GM18499 (cell line): ENCODE measurements at regions not wholly inside any gene's neighbourhood (a gene's known extent, or its start where the extent isn't known, plus 50 kb on each side); places are given as distances from the start of the nearest gene placed in this dataset.

Source experiments
- ATAC-seq: cut with Tn5 transposase; IDR thresholded peaks from one replicate; pipeline ENCODE4 v1.9.1; 2021; ENCODE audit warnings: moderate number of reproducible peaks; ENCODE audit not compliant: insufficient read depth, unreplicated experiment

DNA sequence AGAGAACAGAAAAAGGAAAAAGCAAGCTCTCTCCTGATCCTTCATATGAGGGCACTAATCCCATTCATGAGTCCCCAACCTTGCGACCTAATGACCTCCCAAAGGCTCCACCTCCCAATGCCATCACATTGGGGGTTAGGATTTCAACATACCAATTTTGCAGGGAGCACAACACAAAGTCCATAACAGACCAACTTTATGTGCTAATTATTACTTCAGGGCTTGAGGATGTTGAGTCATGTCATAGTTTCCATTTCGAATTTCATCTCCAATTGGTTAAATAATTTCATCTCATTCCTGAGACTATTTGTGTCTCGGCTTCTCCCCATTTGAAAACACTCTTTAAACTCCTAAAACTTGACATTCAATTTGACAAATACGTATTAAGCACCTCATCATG, 69.9 kb upstream of the KLF7 start:
- no peak for ATAC-seq

DNA sequence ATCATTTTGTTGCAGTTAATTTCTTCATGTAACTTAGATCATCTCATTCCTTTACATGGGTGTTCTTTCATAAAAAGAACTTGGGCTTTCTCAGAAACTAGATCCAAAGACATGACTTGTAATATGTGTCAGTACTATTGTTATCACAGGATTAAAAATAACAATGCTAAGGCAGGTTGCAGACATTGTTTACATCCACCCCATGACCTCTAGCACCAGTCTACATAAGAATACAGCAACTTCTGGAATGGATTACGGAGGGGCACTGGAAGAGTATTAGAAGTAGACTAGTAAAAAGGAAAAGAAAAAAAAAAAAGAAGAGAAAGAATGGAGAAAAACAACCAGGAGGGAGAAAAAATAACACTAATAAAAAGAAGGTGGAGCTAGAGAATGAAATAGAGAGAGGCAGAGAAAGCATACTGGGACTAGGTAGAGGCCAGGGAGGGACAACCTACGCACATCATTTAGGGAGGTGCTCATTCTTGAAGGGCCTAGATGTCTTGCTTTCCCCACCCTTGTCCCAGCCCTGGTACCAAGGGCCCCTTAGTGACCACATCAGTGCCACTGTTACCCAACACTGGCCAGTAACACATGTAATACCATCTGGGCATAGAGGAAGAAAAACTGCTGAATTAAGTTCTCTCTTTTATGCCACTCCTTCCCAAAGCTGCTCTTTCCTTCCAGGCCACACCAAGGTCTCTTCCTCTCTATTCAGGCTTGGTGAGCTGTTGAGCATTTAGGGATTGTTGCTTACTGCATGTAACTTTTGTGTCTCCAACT, 70.6 kb upstream of the KLF7 start:
- no peak for ATAC-seq

DNA sequence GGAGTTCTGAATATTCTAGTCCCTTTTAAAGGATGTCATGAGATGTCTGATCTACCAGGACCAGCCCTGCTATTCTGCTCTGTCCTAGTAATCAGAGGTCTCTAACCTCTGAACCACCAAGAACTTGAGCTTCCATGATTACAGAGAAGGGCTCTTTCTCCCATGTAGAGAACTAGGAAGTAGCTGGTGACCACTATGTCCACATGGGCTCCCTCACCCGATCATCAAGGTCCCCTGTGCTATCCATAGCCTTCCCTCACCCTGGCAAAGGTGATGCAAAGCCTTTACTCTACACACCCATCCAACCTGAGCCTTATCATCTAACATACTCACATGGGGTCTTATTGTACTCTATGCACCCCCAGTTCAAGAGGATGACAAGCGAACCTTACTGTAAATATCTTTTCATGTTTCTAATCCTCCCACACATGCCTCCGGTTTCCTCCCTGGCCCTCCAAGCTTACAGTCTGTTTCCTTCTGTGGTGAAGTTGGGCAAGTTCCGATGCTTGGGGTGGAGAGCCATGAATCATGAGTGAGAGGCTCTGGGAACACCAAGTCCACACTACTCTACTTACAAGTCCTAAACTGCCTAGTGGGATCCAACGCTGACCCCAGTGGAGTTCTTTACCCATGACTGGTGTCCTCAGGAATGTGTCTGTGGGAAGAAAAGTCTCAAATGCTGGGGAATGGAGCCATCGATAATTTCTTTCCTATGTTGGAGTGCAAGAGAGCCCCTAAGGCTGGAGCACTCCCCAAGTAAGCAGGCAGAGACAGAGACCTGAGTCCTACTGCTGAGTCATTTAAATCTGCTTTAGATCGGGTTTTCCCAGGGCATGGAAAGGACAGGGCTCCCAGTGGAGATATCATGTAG, 73.3 kb upstream of the KLF7 start:
- no peak for ATAC-seq

DNA sequence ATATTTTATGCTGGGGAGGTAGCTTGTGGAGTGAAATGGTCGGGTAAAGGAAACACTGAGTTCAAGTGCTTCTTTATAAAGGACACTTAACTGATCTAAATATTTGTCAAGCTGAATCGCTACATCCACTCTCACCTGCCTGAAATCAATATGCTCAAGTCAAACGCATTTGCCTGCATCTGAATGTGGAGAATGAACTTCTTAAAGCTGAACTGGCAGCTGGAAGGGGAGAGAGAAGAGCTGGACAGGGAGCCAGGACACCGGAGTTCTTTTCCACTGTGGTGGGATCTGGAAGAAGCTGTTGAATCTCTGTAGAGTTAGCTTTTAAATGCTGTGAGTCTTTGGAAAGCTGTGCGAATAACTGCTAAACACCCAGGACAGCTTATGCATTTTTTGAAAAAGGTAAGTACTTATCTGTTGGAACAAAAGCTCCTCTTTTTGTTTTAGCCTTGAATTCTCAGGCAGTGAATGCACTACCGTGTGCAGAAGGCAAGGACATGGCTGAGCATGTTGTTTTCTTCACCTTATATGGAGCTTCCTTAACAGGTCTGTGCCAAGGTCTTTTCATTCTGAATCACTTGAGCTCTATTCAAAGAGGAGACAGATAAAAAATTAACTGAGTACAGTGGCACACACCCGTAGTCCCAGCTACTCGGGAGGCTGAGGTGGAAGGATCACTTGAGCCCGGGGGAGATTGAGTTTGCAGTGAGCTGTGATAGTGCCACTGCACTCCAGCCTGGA, 74.2 kb upstream of the KLF7 start:
- ATAC-seq: no peak

DNA sequence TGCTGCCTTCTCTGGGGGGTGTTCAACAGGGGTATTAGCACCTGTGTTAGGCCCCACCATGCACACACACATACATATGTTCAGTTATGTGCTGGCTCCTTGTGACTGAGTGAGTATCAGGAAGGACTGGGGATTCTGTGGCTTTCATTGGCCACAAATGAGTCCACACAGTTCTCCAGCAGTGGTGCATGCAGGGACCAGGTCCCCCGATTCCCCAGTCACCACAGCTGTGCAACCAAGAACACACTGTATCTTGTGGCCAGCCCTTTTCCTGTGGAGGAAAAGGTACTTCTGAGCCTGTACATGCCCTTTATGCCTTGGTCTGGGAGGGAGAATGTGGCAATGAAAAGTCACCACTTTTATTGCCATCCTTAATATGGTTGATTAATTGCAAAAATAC, 74.9 kb upstream of the KLF7 start:
- ATAC-seq: no peak

DNA sequence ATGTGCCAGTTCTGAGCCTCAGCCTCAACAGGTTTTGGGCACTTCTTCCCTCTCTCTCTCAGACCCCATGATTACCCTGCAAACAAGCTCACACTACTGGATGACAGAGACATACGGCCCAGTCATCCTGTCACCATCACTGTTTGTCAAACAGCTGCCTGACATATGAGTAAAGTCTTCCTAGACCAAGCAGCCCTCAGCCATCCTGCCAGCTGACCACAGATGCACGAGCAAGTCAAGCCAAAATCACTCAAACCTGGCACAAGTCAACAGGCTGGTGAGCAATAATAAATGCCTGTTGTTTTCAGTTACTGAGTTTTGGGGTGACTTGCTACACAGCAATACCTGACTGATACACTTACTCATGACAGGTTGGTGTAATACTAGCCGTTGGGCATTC, 75.5 kb upstream of the KLF7 start:
- no peak for ATAC-seq

DNA sequence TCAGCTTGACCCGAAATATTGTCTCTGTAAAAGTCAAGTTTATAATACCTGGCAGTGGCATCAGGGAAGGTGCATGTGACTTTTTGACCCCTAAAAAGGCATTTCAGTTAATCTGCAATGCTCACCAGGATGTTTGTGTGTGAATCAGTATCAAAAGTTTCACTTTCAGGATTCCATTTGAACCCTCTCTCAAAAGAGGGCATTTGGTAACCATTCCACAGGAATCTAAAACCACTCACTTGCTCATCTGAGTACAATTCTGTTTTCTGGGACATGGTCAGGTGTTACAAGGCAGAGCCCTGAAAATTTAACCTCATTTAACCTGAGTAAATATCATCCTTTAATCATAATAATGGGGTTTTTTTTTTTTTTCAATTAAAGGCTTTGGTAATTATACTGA, 77.9 kb upstream of the KLF7 start:
- no peak for ATAC-seq

DNA sequence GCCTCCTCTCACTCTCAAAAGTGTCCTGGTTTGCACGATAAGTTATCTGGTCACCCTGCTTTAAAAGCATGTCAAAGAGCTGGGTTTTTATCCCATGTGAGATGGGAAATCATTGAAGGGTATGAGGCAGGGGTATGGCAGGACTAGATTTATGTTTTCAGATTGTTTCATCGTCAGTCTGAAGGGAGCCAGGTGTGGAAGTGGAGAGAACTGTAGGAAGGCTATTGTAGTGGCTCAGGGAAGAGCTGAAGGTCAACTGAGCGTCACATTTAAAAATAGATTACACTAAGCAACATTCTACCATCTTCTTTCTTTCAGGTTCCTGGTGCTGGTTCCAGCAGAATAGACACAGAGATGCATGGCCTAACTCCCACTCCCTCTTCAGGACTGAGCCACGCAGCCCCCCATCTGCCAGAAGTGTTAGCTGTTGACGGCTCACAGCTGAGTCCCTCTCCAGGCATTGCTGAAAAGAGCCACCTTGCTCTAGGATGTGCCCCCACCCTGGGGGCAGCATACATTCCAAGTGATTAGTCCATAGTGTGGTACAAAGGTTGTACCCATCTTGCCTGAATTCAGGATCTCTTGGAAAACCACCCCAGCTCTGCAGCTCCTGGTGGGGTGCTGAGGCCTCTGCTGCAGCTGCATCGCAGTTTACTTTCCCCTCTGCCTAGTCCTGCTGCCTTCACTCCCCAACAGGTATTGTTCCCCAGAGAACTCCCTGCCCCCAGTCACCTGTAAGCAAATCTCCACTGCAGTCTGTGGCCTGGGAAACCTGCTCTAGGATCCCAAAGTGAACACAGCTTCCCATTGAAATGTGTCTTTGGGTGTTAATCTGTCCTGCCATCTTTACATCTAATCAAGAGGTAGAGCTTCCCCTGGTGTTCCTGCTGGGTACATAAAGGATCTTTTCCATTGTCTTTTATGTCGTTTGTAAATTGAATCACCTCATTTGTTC, 79.5 kb upstream of the KLF7 start:
- no peak for ATAC-seq

DNA sequence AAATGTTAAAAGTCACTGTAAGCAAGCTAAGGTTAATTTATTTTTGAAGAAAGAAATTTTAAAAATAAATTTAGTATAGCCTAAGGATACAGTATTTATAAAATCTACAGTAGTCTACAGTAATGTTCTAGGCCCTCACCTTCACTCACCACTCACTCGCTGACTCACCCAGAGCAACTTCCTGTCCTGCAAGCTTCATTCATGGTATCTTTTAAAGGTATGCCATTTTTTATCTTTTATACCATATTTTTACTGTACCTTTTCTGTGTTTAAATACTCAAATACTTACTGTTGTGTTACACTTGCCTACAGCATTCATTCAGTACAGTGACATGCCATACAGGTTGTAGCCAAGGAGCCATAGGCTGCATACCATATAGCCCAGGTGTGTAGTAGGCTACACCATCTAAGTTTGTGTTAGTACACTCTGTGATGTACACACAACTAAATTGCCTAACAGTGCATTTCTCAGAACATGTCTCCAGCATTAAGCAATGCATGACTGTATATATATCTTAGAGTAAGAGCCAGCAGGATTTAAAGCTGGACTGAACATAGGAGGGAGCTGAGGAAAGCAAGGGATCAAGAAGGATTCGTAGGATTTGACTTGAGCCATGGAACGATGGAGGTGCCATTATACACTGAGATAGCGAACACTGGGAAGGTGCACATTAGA, 83.1 kb upstream of the KLF7 start:
- ATAC-seq: no peak

DNA sequence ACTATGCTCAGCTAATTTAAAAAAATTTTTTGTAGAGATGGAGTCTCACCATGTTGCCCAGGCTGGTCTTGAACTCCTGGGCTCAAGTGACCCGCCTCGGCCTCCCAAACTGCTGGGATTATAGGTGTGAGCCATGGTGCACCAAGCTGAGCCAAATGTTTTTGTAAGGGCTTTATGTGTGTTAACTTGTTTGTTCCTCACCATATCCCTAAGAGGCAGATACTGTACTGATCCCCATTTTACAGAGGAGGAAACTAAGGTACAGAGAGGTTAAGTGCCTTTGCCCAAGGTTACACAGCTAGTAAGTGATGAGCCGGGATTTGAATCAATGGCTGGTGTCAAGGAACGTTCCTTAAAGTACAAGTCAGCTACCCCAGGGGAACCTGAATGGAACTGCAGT, 85.3 kb upstream of the KLF7 start:
- no peak for ATAC-seq

DNA sequence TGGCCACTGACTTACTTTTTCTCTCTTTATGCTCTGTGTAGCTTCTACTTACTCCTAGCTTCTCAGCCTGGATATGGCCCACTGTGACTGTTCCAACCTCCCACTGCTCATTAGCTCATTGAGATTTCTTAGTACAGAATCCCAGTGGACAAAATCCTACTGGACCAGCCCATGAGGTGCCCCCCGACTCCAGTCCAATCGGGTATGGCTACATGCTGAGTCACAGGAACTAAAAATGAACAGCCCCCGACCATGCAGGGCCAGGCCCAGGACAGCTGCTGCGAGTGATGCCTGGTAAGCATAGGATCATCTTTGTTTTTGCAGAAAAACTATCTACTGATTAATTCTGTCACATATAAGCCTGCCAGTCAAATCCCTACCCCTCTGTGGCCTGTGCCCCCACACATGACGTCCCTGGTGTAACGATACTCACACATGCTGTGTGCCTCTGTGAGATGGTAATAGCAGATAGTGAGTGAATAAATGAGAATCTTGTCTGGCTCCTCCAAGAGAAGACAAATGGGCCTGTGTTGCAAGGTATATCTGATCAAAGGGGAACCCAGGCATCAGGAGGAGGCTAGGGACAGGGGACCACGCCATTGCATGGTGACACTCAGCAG, 85.9 kb upstream of the KLF7 start:
- ATAC-seq: no peak

DNA sequence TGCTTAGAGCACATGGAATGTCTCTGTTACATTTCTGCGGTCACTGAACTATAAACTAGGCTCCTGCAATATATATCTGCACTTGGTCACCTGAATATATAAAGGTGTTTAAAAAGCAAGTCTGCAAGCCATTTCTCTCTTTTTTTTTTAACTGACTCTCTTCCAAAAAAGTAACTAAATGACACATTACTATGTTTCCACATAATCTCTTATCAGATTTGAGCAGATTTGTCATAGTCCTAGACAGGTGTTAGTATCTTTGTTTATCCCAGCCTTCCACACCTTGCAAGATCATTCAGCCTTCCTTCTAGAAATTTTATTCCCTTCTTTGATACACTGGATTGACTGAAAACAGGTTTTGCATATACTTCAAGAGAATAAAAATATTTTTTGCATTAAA, 86.7 kb upstream of the KLF7 start:
- no peak for ATAC-seq

DNA sequence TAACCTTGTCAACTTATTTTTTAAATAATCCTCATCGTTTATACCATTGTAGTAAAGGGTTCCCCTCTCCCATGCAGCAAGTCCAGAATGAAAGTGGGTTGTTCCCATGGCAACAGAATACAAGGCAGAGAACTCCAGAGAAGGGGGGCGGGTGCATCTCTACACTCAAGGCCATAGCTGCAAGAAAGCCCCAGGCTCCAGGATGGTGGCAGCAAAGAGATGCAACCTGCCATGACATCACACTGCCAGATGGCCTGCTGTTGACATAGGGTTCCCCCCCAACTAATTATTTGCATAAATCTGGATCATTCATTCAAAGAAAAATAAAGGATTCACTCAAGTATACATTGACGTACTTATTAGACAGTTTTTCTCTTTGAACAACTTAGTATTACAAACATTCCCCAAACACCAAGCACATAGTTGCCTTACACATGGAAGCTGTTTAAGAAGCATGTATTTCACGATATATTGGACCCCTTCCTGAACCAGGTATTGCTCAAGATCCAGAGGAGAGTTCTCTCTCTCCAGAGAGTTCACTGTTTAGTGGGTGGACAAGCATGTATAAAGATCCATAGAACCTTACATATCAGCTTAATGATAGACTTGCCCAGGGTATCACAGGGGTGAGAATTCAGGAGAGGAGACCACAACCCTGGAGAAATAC, 87.4 kb upstream of the KLF7 start:
- ATAC-seq: no peak

DNA sequence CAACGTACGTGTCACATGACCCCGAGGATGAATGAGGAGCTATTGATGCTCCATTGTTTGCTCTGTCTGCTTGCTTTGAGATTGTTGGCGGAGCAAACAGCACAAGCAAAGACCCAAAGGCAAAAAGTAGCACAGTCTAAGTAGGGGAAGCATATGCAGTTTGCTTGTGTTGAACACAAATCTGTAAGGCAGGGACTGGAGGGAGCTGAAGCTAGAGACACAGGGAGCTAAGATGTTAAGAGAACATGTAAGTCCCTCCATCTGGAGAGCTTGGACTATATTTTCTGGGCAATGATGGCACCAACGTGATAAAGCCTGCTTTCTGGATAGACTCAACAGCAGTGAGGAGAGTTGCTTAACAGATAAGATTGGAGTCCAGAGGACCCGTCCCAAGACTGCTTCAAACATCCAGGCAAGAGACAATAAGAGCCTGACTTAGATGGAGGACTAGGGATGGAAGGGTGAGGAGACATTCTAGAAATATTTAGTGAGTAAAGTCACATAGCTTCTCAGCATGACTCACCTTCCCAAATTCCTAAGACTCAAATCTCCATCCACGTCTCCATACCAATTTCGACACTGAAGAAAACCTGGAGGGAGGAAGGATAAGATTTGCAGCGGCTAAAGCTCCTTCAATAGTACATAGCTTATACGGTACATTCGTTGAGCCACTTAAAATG, 88.1 kb upstream of the KLF7 start:
- ATAC-seq: no peak

DNA sequence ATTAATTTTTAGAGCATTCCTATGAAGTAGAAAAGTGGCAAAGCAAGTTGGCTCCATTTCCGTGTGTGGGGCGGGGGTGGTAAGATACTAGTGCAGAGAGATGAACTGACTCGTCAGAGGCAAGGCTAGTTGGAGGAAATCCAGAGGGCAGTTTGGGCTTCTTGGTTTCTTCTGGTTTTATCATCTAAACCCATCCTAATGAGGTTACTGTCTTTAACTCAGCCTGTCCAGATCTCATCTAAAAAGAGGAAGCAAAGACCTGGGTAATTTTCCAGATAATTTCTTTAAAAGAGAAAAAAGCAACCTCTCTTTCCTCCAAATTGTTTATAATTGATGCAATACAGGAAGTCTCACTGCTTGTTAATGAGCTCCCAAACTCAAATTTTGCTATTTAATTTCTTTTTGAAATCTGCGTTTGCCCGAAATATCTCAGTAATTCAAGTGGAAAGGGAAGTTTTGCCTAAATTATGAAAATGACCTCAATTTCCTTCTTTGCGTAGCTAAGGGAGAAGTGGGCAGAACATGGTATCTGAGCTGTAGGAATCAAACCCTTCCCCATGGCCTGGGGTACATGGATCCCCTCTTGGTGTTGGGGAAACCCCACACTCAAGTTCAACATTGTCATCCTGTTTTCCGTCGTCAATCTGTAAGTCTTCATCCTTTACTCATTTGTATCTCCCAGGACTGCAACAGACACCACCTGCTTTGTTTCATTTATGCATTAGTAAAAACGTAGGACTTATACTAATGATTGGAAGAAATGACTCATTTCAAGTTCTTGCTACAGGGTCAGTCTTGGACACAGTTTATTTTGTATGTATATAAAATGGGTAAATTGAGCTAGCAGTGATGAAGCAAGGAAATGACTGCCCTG, 89.1 kb upstream of the KLF7 start:
- ATAC-seq: no peak

DNA sequence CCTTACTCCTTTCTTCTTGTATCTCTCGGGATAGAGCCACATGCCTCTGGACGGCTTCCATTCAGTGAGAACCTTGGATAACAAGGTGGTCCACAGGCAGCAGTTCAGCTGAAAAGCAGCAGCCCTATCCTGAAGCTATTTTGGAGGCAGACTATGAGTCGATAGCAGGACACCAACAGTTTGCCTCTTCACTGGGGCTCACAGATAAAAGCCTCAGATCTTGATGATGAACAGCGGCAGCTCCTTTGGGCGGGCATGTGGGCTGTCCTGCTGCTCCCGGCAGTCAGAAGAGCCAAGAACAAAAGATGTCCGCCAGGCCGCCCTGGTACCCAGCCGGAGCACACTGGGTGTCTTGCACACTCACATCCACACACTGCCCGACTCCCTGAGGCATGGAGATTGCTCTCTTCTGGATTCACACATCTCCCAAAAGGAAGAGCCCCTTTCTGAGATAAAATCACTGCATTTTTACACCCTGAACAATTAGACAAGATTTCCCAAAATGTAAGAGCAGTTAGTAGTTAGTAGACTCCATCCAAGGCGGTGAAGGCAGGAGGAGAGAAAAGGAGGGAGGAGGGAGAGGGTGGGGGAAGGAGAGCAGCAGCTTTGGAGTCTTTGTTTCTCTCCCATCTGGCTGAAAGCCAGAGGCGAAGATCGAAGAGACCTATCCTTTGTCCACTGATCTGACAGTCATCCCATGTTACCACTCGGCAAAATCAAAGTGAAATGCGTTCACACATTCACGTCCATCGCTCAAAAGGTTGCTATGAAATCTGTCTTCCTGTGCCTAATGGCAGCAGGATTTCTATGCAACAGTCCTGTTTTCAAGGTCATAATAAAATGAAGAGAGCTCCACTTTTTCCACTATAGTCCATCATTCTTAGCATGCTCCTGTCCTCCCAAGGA, 90.1 kb upstream of the KLF7 start:
- no peak for ATAC-seq
